SK-N-SH (cell line): ENCODE measurements at regions not wholly inside any gene's neighbourhood (a gene's known extent, or its start where the extent isn't known, plus 50 kb on each side); places are given as distances from the start of the nearest gene placed in this dataset.

Experiments
- CTCF ChIA-PET: fragments of 300-600, 350-600 bp; formaldehyde crosslinking; extraction: SDS; loops from one replicate; lab custom pipeline; 2021; lab: Yijun Ruan, JAX
- POLR2A ChIA-PET: fragments of 350-600 bp; sonication (Branson Sonifier 250); formaldehyde crosslinking; extraction: SDS; loops from one replicate; lab custom pipeline; 2020; ENCODE audit warnings: antibody characterized with exemption, inconsistent platforms; lab: Yijun Ruan, JAX
- DNase-seq: peaks from one replicate; pipeline ENCODE4 v3.0.0; 2012
- H2AFZ ChIP-seq: fragments of 200-600 bp; sonication (generic); 2 replicates; pipeline ENCODE4 v1.8.1; 2016; ENCODE audit warnings: antibody characterized with exemption, mild to moderate bottlenecking, low read depth
- H3F3A ChIP-seq: fragments of 200-600 bp; sonication (generic); replicated peaks from 2 replicates; pipeline ENCODE3; 2016; ENCODE audit warnings: antibody characterized with exemption, mild to moderate bottlenecking; ENCODE audit not compliant: insufficient read depth
- H3K27ac ChIP-seq, 2 experiments: fragments of 200-500 bp in 1 of 2; fragments of 200-600 bp in 1 of 2; sonication (Bioruptor generic) in 1 of 2; sonication (generic), shearing (Covaris generic) in 1 of 2; 2 replicates each; pipeline versions ENCODE4 v1.5.1 to v1.6.1; 2014 to 2016; ENCODE audit warnings: low read depth in 2 of 2, inconsistent platforms in 1 of 2, low read length in 1 of 2, mild to moderate bottlenecking in 1 of 2, mixed read lengths in 1 of 2
- H3K27me3 ChIP-seq: fragments of 200-600 bp; sonication (generic), shearing (Covaris generic); 2 replicates; pipeline ENCODE4 v1.6.1; 2016; ENCODE audit warnings: mixed run types; ENCODE audit not compliant: insufficient read depth
- H3K36me3 ChIP-seq, 2 experiments: fragments of 200-500 bp in 1 of 2; fragments of 200-600 bp in 1 of 2; sonication (Bioruptor generic) in 1 of 2; sonication (generic) in 1 of 2; replicated peaks in 1 of 2; 2 replicates each; pipeline versions ENCODE3 to v1.5.1; 2014 to 2016; ENCODE audit warnings: low read length in 1 of 2, mild to moderate bottlenecking in 1 of 2; ENCODE audit not compliant: insufficient read depth in 2 of 2, control insufficient read depth in 1 of 2
- H3K4me1 ChIP-seq, 2 experiments: fragments of 200-500 bp in 1 of 2; fragments of 200-600 bp in 1 of 2; sonication (Bioruptor generic) in 1 of 2; sonication (generic), shearing (Covaris generic) in 1 of 2; 2 replicates each; pipeline versions ENCODE4 v1.5.1 to v1.6.1; 2014 to 2016; ENCODE audit warnings: low read depth in 1 of 2, low read length in 1 of 2, mixed run types in 1 of 2; ENCODE audit not compliant: insufficient read depth in 2 of 2, control insufficient read depth in 1 of 2
- H3K4me2 ChIP-seq: fragments of 200-600 bp; sonication (generic), shearing (Covaris generic); 2 replicates; pipeline ENCODE4 v1.6.1; 2017; ENCODE audit warnings: mixed run types
- H3K4me3 ChIP-seq, 2 experiments: fragments of 200-500 bp in 1 of 2; fragments of 200-600 bp in 1 of 2; sonication (Bioruptor generic) in 1 of 2; sonication (generic), shearing (Covaris generic) in 1 of 2; 2 replicates each; pipeline versions ENCODE4 v1.5.1 to v1.8.1; 2014 to 2016; ENCODE audit warnings: low read depth in 2 of 2, inconsistent platforms in 1 of 2, low read length in 1 of 2, mild to moderate bottlenecking in 1 of 2, mixed read lengths in 1 of 2, moderate library complexity in 1 of 2
- H3K79me2 ChIP-seq: fragments of 200-600 bp; sonication (generic); 2 replicates; pipeline ENCODE4 v1.8.1; 2017; ENCODE audit warnings: mild to moderate bottlenecking; ENCODE audit not compliant: insufficient read depth
- H3K9ac ChIP-seq: fragments of 200-600 bp; sonication (generic); 2 replicates; pipeline ENCODE4 v1.6.1; 2017; ENCODE audit warnings: mixed run types
- H3K9me2 ChIP-seq: fragments of 200-600 bp; sonication (generic); 2 replicates; pipeline ENCODE4 v1.6.1; 2017; ENCODE audit warnings: mixed run types
- H3K9me3 ChIP-seq: fragments of 200-600 bp; sonication (generic); 2 replicates; pipeline ENCODE4 v1.6.1; 2017; ENCODE audit warnings: mixed run types, mild to moderate bottlenecking, moderate library complexity
- H4K20me1 ChIP-seq: fragments of 200-600 bp; sonication (generic); 2 replicates; pipeline ENCODE4 v1.6.1; 2017; ENCODE audit warnings: mild to moderate bottlenecking, mixed run types; ENCODE audit not compliant: insufficient read depth
- CHD2 ChIP-seq: fragments of 150-350 bp; IDR thresholded peaks from 2 replicates; pipeline ENCODE4 v1.6.1; 2018; ENCODE audit warnings: low read length; ENCODE audit not compliant: partially characterized antibody
- CTCF ChIP-seq: fragments of 200-600 bp; sonication (generic); IDR thresholded peaks from 2 replicates; pipeline ENCODE4 v1.6.1; 2017; ENCODE audit warnings: antibody characterized with exemption, mild to moderate bottlenecking, moderate library complexity
- EP300 ChIP-seq, 2 experiments: IDR thresholded peaks; 2 replicates each; pipeline versions ENCODE4 v1.4.0 to v1.6.1; 2012; ENCODE audit warnings: borderline replicate concordance in 1 of 2, low read depth in 1 of 2, low read length in 1 of 2
- FOSL2 ChIP-seq: IDR thresholded peaks from 2 replicates; pipeline ENCODE4 v1.4.0; 2012; ENCODE audit warnings: low read depth, mild to moderate bottlenecking, moderate library complexity, borderline replicate concordance
- MEF2A ChIP-seq: IDR thresholded peaks from 2 replicates; pipeline ENCODE4 v1.4.0; 2012; ENCODE audit warnings: low read depth, borderline replicate concordance
- MXI1 ChIP-seq: IDR thresholded peaks from 2 replicates; pipeline ENCODE4 v1.6.1; 2012; ENCODE audit warnings: mild to moderate bottlenecking, low read depth, low read length, improper control_type of control experiment
- PBX3 ChIP-seq: IDR thresholded peaks from 2 replicates; pipeline ENCODE4; 2012
- POLR2AphosphoS5 ChIP-seq: IDR thresholded peaks from 2 replicates; pipeline ENCODE4 v1.6.1; 2012; ENCODE audit warnings: low read depth, low read length
- REST ChIP-seq: IDR thresholded peaks from 2 replicates; pipeline ENCODE4 v1.6.1; 2012; ENCODE audit warnings: mild to moderate bottlenecking, low read depth, low read length, moderate library complexity
- RXRA ChIP-seq: IDR thresholded peaks from 2 replicates; pipeline ENCODE4 v1.4.0; 2012; ENCODE audit warnings: low read depth, mild to moderate bottlenecking, borderline replicate concordance
- SIN3A ChIP-seq: IDR thresholded peaks from 2 replicates; pipeline ENCODE4 v1.6.1; 2012; ENCODE audit warnings: low read depth, mild to moderate bottlenecking, low read length, moderate library complexity, borderline replicate concordance
- TEAD4 ChIP-seq: IDR thresholded peaks from 2 replicates; pipeline ENCODE4 v1.4.0; 2012; ENCODE audit warnings: mild to moderate bottlenecking, borderline replicate concordance; ENCODE audit not compliant: insufficient read depth
- YY1 ChIP-seq: IDR thresholded peaks from 2 replicates; pipeline ENCODE4 v1.4.0; 2012; ENCODE audit warnings: low read depth, mild to moderate bottlenecking
- ZBTB33 ChIP-seq: IDR thresholded peaks from 2 replicates; pipeline ENCODE4 v1.4.0; 2012; ENCODE audit warnings: low read depth, borderline replicate concordance
- WGBS: methylation state at CpG from one replicate; pipeline ENCODE4 v1.1.6; 2017; ENCODE audit warnings: low lambda C conversion rate; 5-methylcytosine and 5-hydroxymethylcytosine counted together

GRCh38 chr9:105861972-105862371 lies 167.6 kb downstream of the TMEM38B start:
- Histone ChIP-seq H3K4me1 (no peaks in the 10 kb centered on the region), H3K4me3 (no peak overlapping the region), H3F3A (no peaks in the 10 kb centered on the region), H3K9me2 (no peaks in the 10 kb centered on the region), H3K9ac (no peak overlapping the region), H3K27ac (no peak overlapping the region), H3K4me2 (no peak overlapping the region), H3K9me3 (no peaks in the 10 kb centered on the region), H3K36me3 (no peaks in the 10 kb centered on the region), H4K20me1 (no peaks in the 10 kb centered on the region), H2AFZ (no peak overlapping the region), H3K27me3 (no peaks in the 10 kb centered on the region), H3K79me2 (no peaks in the 10 kb centered on the region)
- CTCF ChIA-PET, result interaction anchor here (1.1 to 1.9 kb wide), 2 partner anchors 20 kb away, joined by 4 to 7 read pairs; no protein-coding TSS in a partner anchor
- POLR2A ChIA-PET, result no interaction called here
- DNase-seq, result no peak
- WGBS, result 18% methylated on average over 2 of the region's 2 CpGs
- TF ChIP-seq PBX3, result no peak

GRCh38 chr9:105864248-105864898 lies 170.0 kb downstream of the TMEM38B start:
- TF ChIP-seq ZBTB33 (no peak), RXRA (no peak), REST (no peak), CHD2 (no peak), FOSL2 (no peak), SIN3A (no peak), PBX3 (no peak), YY1 (no peak), MEF2A (no peak), EP300 (IDR thresholded peaks at IDR 0.05; ENCODE audit: borderline replicate concordance in 1 of 2, low read depth in 1 of 2, low read length in 1 of 2) (no peak), TEAD4 (no peak), CTCF (no peak), POLR2AphosphoS5 (no peak), MXI1 (no peak)
- Histone ChIP-seq H3K4me2 (no peak overlapping the region), H3F3A (no peaks in the 10 kb centered on the region), H3K27ac (no peak overlapping the region), H3K9me2 (no peaks in the 10 kb centered on the region), H3K9me3 (no peaks in the 10 kb centered on the region), H3K27me3 (no peaks in the 10 kb centered on the region), H2AFZ (no peak overlapping the region), H3K4me3 (no peak overlapping the region), H3K36me3 (no peaks in the 10 kb centered on the region), H3K9ac (no peak overlapping the region), H3K79me2 (no peaks in the 10 kb centered on the region), H3K4me1 (no peaks in the 10 kb centered on the region), H4K20me1 (no peaks in the 10 kb centered on the region)
- 36% methylated on average over 6 of the region's 6 CpGs for WGBS
- DNase-seq, result no peak
- CTCF ChIA-PET, result interaction anchor here (1.0 to 2.7 kb wide), 2 partner anchors 18 to 22 kb away, joined by 4 to 15 read pairs; no protein-coding TSS in a partner anchor
- POLR2A ChIA-PET, result no interaction called here
